NCI-H146 (cell line): ENCODE measurements at regions not wholly inside any gene's neighbourhood (a gene's known extent, or its start where the extent isn't known, plus 50 kb on each side); places are given as distances from the start of the nearest gene placed in this dataset.
"Not testable (repeated sequence)": the region's sequence is repeated elsewhere in the genome, so short reads cannot be mapped to it uniquely, and the experiment has no call there.

Source experiments
- DNase-seq: peaks from one replicate; lab custom pipeline; 2025; lab: John Stamatoyannopoulos, UW

DNA sequence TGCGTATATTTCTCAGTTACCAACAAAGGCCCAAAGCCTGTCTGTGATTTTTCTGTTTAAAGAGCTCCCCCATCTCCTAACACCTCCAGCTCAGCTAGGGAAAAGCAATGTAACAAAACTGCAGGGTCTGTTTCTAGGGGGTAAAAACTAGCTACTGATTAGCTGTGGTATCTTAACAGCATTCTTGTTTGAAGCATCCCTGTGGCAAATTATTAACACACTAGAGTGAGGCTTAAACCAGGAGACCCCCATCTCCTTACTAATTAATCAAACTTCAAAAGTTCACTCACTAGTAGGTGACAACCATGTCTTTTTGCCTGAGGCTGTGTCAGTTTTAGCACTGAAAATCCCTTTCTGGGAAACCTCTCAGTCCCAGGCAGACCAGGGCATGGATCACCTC, 186.2 kb upstream of the PARD3B start:
- DNase-seq: no peak

- DNase-seq: no peak
Observed at GRCh38 chr2:204360218-204361007, 184.9 kb upstream of the PARD3B start.

DNA sequence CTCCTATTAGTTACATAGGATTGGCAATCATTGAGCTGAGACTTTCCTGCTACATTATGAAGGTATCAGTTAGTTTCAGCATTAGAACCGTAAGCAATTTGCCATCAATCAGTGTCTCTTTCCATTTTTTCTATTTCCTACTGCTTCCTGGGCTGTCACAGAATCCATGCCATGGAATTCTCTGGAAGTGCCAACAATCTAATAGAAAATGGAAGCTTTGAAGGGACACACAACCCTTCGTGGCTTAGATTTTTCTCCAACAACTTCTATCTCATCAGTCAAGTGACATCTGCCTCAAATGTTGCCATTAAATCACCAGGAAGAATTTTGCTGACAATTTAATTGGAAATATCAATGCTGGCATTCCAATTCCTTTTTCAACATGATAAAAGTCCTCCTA, 183.5 kb upstream of the PARD3B start:
- DNase-seq: no peak

- DNase-seq: no peak
Observed at GRCh38 chr2:204362581-204362980, 182.7 kb upstream of the PARD3B start.

DNA sequence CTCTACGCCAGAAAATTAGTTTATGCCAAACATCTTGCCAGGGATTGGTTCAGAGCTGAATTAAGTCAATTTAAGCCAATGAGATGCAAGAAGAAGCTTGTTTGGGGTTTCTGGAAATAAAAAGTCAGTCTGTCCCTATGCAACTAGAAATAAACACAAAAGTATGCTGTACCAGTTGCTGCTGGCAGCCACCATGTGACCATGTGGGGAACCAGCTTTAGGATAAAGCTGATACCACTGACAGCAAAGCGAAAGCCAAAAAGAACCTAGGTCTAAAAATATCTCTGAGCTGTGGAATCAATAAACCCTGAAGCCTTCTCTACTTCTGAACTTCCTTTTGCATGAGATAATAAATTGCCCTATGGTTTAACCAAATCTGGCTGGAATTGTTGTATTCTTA, 181.8 kb upstream of the PARD3B start:
- DNase-seq: no peak

DNA sequence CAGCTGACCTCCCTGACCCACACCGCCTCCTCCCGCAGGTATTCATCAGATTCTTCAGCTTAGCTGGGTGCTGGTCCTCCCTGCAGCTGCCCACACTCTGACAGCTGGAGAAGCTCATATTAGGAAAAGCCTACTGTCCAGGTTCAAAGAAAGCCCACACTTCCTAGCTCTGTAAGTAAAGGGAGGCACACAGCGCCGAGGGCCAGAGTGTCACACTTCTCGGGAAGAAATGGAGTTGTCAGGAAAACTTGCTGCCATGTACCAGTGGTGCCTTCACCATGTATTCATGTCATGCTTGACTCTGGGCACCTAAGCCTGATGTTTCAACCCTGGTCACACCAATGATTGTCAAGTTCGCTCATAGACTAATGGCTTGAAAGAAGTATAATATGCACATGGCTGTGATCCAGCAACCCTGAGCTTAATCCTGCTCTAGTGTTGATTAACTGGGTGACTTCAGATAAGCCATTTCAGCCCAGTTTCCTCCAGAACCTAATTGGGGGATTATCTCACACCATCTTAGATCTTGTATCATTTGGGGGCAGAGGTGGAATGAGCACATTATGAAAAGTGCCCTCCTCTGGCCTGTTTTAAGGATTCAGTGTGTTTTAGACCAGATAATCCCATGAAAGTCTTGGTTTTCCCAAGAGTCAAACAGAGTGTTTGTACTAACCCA, 180.3 kb upstream of the PARD3B start:
- DNase-seq: no peak

DNA sequence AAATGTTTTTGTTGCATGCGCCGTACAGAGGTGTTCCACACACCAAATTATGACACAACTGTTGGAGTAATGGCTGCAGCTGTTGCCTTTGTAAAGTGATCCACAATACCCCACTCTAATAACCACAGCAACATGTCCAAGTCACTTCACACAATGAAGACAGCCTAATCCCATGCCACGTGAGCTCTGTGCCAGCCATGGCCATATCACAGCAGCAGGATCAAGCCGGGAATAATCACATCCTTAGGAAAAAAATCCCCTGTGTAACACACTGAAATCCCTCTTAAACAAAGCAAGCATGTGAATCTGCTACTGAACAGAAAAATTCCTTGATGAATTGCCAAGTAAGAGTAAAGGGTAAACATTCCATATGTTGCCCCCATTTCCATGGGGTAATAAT, 179.5 kb upstream of the PARD3B start:
- DNase-seq: no peak

- no peak for DNase-seq
Observed at GRCh38 chr2:204367466-204367865, 177.8 kb upstream of the PARD3B start.

DNA sequence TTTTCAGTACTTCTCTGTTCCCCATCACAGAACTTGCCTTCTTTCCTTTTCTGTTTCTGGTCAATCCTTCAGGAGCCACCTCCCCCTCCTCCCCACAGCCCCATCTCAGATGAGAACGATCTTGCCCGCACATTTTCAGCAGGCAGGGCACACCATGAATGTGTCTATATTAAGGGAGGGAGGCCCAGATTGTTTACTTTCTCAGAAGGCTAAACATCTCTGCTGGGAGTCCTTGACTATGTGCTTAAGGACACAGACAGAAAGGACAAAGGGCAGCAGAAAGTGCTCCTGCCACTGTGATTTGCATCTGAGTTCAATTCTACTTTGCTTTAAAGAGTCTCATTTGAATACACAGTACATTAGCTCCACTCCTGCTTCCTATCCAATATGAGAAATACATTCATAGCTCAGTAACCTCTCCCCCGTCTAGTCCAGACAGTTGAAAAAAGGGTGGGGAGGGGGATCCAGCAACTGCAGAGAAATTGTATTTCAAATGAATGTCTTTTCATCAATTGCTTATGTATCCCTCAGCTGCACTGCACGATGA, 175.0 kb upstream of the PARD3B start:
- no peak for DNase-seq

DNA sequence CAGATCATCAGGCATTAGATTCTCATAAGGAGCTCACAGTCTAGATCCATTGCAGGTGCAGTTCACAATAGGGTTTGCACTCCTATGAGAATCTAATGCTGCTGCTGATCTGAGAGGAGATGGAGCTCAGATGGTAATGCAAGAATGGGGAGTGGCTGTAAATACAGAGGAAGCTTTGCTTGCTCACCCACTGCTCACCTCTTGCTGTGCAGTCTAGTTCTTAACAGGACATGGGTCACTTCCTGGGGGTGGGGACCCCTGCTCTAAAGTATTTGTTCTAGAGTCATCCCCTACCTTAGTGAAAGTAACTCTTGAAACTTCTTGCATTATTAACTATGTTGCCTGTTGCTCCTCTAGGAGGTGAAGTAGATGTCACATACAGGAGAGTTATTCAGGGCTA, 171.3 kb upstream of the PARD3B start:
- DNase-seq: no peak

GRCh38 chr2:204380141-204380881, 165.0 kb upstream of the PARD3B start:
- DNase-seq: no peak

- DNase-seq: no peak
Observed at GRCh38 chr2:204386668-204387067, 158.6 kb upstream of the PARD3B start.

DNA sequence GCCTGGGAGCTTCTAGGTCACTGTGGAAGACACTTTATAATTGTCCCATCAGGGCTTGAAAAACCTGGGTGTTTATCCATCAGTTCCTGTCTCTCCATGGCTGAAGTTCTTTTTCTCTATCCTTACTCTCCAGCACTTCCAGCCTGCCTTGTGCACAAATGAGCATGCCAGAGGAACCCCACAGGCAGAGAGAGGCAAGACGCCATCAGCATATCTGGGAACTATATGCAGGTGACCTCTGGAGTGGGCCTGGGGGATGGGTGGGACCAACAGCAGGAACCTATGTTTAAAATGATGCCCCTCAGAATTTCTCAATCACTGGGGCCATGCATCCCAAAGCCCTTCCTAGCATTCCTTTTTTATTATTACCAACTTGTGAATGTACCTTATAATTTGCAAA, 156.2 kb upstream of the PARD3B start:
- DNase-seq: no peak

- no peak for DNase-seq
Observed at GRCh38 chr2:204389856-204390255, 155.4 kb upstream of the PARD3B start.

DNA sequence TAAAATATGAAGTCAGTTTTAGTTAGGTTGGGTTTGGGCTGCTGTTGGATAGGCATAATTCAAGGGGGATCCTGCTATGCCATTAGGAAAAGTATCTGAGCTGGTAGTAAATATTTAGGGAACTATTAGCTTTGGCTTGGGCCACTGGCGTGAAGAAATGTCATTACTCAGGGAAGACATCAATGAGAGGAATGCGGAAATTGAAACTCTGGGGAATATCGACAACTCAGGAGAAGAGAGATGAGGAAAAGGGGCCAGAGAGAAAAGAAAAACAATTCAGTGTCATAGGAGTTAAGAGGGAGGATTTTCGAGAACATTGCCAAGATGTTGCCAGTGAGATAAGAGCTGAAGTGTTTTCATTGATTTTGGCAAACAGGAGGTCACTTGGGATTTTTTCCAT, 149.7 kb upstream of the PARD3B start:
- no peak for DNase-seq

DNA sequence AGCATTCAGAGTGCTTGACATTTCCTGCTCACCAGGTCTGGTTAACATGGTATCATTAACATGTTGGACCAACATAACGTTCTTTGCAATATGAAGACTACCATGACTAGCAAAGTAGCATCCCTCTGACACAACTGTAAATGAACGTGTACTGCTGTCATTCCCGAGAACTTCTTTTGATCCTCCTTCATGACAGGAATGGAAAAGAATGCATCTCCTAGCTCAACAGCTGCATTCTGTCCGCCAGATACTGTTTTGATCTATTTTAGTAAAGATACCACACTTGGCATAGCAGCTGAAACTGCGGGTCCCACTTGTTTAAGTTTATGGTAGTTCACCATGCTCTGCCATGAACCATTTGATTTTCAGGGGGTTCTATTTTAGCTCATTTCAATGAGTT, 144.2 kb upstream of the PARD3B start:
- DNase-seq: no peak

- peak; percentile 10 for DNase-seq
Observed at GRCh38 chr2:204407204-204408014, 137.9 kb upstream of the PARD3B start.

DNA sequence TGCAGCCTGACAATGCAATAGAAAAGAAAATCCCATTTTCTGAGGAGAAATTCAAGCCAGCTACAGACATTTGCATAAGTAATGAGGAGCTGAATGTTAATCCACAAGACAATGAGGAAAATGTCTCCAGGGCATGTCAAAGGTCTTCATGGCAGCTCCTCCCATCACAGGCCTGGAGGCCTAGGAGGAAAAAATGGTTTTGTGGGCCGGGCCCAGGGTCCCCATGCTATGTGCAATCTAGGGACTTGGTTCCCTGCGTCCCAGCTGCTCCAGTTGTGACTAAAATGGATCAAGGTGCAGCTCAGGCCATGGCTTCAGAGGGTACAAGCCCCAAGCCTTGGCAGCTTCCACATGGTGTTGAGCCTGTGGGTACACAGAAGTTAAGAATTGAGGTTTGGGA, 132.5 kb upstream of the PARD3B start:
- DNase-seq: not testable (repeated sequence)

- no peak for DNase-seq
Observed at GRCh38 chr2:204415406-204416181, 129.7 kb upstream of the PARD3B start.

GRCh38 chr2:204416236-204416635, 129.0 kb upstream of the PARD3B start:
- no peak for DNase-seq

GRCh38 chr2:204425821-204426220, 119.5 kb upstream of the PARD3B start:
- no peak for DNase-seq
